Spleen (tissue), 7 donors: ENCODE measurements at regions not wholly inside any gene's neighbourhood (a gene's known extent, or its start where the extent isn't known, plus 50 kb on each side); places are given as distances from the start of the nearest gene placed in this dataset.

ENCODE experiments used
- POLR2A ChIP-seq, 3 donors: fragments of 450-650 bp; IDR thresholded peaks; one replicate each; pipeline ENCODE4 v1.5.1; 2017; ENCODE audit warnings: antibody characterized with exemption in 3 of 3, mild to moderate bottlenecking in 1 of 3
- TF ChIP-seq, protein P1 (sequence below), 11 experiments: fragments of 200-600 bp in 7 of 11; fragments of 450-650 bp in 4 of 11; sonication (generic) in 4 of 11; IDR thresholded peaks in 8 of 11; conservative IDR thresholded peaks in 3 of 11; 1 replicate in 7 of 11; 2 replicates in 4 of 11; pipeline versions ENCODE4 v1.4.0 to v1.8.0; 2016 to 2021; ENCODE audit warnings: antibody characterized with exemption in 11 of 11, inconsistent platforms in 4 of 11, mild to moderate bottlenecking in 1 of 11
- donor health status: DM: no; HTN: no; CAD: no; lungs with moderate emphysema.
- donor health status: DM: no; HTN: no; CAD: no.
- donor health status: DM: no; HTN: no; CAD: no.

DNA sequence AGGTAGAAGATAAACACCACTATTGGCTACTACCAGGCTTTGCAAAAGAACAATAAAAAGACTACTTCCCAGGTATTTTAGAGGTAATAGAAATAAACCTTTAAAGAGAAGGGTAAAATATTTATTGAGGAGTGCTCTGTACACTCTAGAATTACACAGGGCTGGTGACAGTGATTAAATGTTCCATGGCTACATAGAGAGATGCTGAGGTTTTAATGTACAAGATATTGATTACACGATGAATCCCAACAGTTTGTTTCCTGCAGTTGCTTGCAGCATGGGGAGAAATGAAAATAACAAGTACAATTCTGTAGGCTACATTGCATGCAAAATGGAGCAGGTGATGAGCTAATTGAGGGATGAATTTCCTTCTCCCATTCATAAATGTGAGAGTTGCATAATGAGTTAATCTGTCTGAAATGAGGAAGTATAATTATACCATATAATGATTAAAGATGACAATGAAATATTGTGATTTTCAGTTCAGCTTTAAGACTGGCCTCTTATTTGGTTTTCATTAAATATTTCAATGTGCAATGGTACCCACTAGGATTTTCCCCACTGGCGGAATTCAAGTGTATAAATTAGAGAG lies 266.1 kb downstream of the SOCS6 start:
- TF ChIP-seq, protein P1, sequence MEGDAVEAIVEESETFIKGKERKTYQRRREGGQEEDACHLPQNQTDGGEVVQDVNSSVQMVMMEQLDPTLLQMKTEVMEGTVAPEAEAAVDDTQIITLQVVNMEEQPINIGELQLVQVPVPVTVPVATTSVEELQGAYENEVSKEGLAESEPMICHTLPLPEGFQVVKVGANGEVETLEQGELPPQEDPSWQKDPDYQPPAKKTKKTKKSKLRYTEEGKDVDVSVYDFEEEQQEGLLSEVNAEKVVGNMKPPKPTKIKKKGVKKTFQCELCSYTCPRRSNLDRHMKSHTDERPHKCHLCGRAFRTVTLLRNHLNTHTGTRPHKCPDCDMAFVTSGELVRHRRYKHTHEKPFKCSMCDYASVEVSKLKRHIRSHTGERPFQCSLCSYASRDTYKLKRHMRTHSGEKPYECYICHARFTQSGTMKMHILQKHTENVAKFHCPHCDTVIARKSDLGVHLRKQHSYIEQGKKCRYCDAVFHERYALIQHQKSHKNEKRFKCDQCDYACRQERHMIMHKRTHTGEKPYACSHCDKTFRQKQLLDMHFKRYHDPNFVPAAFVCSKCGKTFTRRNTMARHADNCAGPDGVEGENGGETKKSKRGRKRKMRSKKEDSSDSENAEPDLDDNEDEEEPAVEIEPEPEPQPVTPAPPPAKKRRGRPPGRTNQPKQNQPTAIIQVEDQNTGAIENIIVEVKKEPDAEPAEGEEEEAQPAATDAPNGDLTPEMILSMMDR (IDR thresholded peaks at IDR 0.05 in 8 of 11, conservative IDR thresholded peaks at IDR 0.05 in 3 of 11): no peak
- TF ChIP-seq POLR2A (IDR thresholded peaks at IDR 0.05): no peak
